SH-SY5Y (cell line): ENCODE measurements at regions not wholly inside any gene's neighbourhood (a gene's known extent, or its start where the extent isn't known, plus 50 kb on each side); places are given as distances from the start of the nearest gene placed in this dataset.

Source experiments
- GATA2 ChIP-seq: IDR thresholded peaks from 2 replicates; pipeline ENCODE4 v1.6.1; 2011; ENCODE audit warnings: mild to moderate bottlenecking, low read depth, low read length
- GATA3 ChIP-seq: IDR thresholded peaks from 2 replicates; pipeline ENCODE4 v1.6.1; 2011; ENCODE audit warnings: low read depth, mild to moderate bottlenecking, low read length, moderate library complexity

DNA sequence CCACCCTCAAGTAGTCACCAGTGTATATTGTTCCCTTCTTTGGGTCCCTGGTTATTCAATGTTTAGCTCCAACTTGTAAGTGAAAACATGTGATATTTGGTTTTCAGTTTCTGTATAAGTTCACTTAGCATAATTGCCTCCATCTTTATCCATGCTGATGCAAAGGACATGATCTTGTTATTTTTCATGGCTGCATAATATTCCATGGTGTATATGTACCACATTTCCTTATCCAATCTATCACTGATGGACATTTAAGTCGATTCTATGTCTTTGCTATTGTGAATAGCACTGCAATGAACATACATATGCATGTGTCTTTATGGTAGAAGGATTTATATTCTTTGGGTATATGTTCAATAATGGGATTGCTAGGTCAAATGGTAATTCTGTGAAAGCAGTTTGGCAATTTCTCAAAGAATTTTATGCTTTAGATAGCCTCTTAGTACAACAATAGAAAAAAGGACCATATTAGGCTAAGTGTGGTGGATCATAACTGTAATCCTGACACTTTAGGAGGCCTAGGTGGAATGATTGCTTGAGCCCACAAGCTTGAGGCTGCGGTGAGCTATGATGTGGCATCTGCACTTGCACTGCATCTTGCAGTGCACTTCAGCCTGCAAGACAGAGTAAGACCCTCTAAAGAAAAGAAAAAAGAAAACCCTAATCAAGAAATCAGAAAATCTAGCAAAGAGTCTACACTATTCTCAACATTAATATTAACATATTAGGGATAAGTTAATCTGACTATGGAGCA is 468.5 kb upstream of the FAT3 start:
- TF ChIP-seq GATA2 (no peak), GATA3 (no peak)
